PC-9 (cell line): ENCODE measurements at regions not wholly inside any gene's neighbourhood (a gene's known extent, or its start where the extent isn't known, plus 50 kb on each side); places are given as distances from the start of the nearest gene placed in this dataset.

Source experiments
- EZH2 ChIP-seq: fragments of 200-600 bp; sonication (generic); IDR thresholded peaks from 2 replicates; pipeline ENCODE4 v1.8.0; 2017; ENCODE audit warnings: antibody characterized with exemption, low read depth
- TF ChIP-seq, protein P1 (sequence below): fragments of 200-600 bp; sonication (generic); conservative IDR thresholded peaks from 2 replicates; pipeline ENCODE4 v1.6.1; 2017; ENCODE audit warnings: mixed run types, antibody characterized with exemption, mild to moderate bottlenecking, moderate library complexity

DNA sequence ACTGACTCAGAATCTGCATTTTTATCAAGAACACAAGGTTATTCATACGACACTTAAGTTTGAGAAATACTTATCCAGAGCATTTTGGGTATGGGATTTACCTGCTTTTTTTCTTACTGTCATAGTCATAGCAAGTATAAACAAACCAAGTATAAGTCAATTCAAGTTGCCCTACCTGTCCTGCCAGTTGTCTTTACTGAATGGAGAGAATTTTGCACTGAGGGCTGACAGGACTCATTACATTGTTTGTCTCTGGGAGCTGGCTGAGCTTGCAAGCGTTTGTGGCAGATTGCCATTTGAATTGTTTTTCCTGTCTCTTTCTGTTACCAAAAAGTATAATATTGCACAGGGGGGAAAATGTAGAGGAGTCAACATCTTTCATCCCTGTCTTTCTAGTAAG, 278.9 kb upstream of the MAGEC2 start:
- TF ChIP-seq, protein P1, sequence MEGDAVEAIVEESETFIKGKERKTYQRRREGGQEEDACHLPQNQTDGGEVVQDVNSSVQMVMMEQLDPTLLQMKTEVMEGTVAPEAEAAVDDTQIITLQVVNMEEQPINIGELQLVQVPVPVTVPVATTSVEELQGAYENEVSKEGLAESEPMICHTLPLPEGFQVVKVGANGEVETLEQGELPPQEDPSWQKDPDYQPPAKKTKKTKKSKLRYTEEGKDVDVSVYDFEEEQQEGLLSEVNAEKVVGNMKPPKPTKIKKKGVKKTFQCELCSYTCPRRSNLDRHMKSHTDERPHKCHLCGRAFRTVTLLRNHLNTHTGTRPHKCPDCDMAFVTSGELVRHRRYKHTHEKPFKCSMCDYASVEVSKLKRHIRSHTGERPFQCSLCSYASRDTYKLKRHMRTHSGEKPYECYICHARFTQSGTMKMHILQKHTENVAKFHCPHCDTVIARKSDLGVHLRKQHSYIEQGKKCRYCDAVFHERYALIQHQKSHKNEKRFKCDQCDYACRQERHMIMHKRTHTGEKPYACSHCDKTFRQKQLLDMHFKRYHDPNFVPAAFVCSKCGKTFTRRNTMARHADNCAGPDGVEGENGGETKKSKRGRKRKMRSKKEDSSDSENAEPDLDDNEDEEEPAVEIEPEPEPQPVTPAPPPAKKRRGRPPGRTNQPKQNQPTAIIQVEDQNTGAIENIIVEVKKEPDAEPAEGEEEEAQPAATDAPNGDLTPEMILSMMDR: no peak
- no peak for TF ChIP-seq EZH2
